HUES48 (cell line): ENCODE measurements at regions not wholly inside any gene's neighbourhood (a gene's known extent, or its start where the extent isn't known, plus 50 kb on each side); places are given as distances from the start of the nearest gene placed in this dataset.

ENCODE experiments used
- H3K27ac ChIP-seq: one replicate; pipeline ENCODE4 v1.7.0; 2013; ENCODE audit warnings: low read depth, low read length, inconsistent platforms
- H3K27me3 ChIP-seq: 2 replicates; pipeline ENCODE4 v1.6.1; 2013; ENCODE audit warnings: mild to moderate bottlenecking, low read length; ENCODE audit not compliant: control insufficient read depth, insufficient read depth
- H3K36me3 ChIP-seq: 2 replicates; pipeline ENCODE4 v1.6.1; 2013; ENCODE audit warnings: low read length; ENCODE audit not compliant: control insufficient read depth, insufficient read depth
- H3K4me1 ChIP-seq: 2 replicates; pipeline ENCODE4 v1.6.1; 2013; ENCODE audit warnings: mild to moderate bottlenecking, low read length; ENCODE audit not compliant: control insufficient read depth, insufficient read depth
- H3K4me3 ChIP-seq: 2 replicates; pipeline ENCODE4 v1.5.1; 2013; ENCODE audit warnings: mild to moderate bottlenecking, low read depth, low read length
- H3K9ac ChIP-seq: 2 replicates; pipeline ENCODE4 v1.6.1; 2013; ENCODE audit warnings: mild to moderate bottlenecking, low read depth, low read length, moderate library complexity
- H3K9me3 ChIP-seq: 2 replicates; pipeline ENCODE4 v1.6.1; 2013; ENCODE audit warnings: low read length; ENCODE audit not compliant: control insufficient read depth, insufficient read depth

- Histone ChIP-seq H3K9me3 (no peaks in the 10 kb centered on the region), H3K9ac (no peak overlapping the region), H3K4me3 (no peak overlapping the region), H3K4me1 (no peaks in the 10 kb centered on the region; the same call in 1 of the 2 replicates), H3K36me3 (no peaks in the 10 kb centered on the region), H3K27me3 (peaks cover 11% of the 10 kb centered on the region), H3K27ac (no peak overlapping the region)
These were observed 164.9 kb downstream of the DHX15 start for GRCh38 chr4:24419181-24420034.

GRCh38 chr4:24417206-24417605 is 167.1 kb downstream of the DHX15 start:
- Histone ChIP-seq H3K4me3 (no peak overlapping the region), H3K27ac (no peak overlapping the region), H3K9me3 (no peaks in the 10 kb centered on the region), H3K4me1 (peaks cover 12% of the 10 kb centered on the region), H3K36me3 (no peaks in the 10 kb centered on the region), H3K27me3 (peaks cover 17% of the 10 kb centered on the region), H3K9ac (no peak overlapping the region)

- Histone ChIP-seq H3K9me3 (no peaks in the 10 kb centered on the region), H3K27ac (no peak overlapping the region), H3K27me3 (peaks cover 26% of the 10 kb centered on the region), H3K9ac (no peak overlapping the region), H3K4me1 (peaks cover 12% of the 10 kb centered on the region), H3K4me3 (no peak overlapping the region), H3K36me3 (no peaks in the 10 kb centered on the region)
These were observed 168.1 kb downstream of the DHX15 start for GRCh38 chr4:24416293-24416692.

- H3K9ac ChIP-seq: no peak overlapping the region
- no peaks in the 10 kb centered on the region for H3K9me3 ChIP-seq
- no peaks in the 10 kb centered on the region for H3K36me3 ChIP-seq
- H3K4me1 ChIP-seq: peaks cover 12% of the 10 kb centered on the region; the same call in 1 of the 2 replicates
- peaks cover 32% of the 10 kb centered on the region for H3K27me3 ChIP-seq
- no peak overlapping the region for H3K4me3 ChIP-seq
- peak overlapping the region; percentile 24 for H3K27ac ChIP-seq
These were observed 171.0 kb downstream of the DHX15 start for GRCh38 chr4:24413311-24413784.

GRCh38 chr4:24411806-24412205 is 172.5 kb downstream of the DHX15 start:
- Histone ChIP-seq H3K9ac (no peak overlapping the region), H3K9me3 (no peaks in the 10 kb centered on the region), H3K36me3 (no peaks in the 10 kb centered on the region), H3K4me3 (no peak overlapping the region), H3K4me1 (peaks cover 12% of the 10 kb centered on the region; the same call in 1 of the 2 replicates), H3K27me3 (peaks cover 32% of the 10 kb centered on the region), H3K27ac (no peak overlapping the region)

GRCh38 chr4:24411299-24411698 is 173.1 kb downstream of the DHX15 start:
- Histone ChIP-seq H3K9ac (no peak overlapping the region), H3K27ac (no peak overlapping the region), H3K27me3 (peaks cover 30% of the 10 kb centered on the region), H3K4me1 (peaks cover 12% of the 10 kb centered on the region; the same call in 1 of the 2 replicates), H3K36me3 (no peaks in the 10 kb centered on the region), H3K9me3 (no peaks in the 10 kb centered on the region), H3K4me3 (no peak overlapping the region)

GRCh38 chr4:24408640-24409039 is 175.7 kb downstream of the DHX15 start:
- H3K4me3 ChIP-seq: no peak overlapping the region
- no peaks in the 10 kb centered on the region for H3K9me3 ChIP-seq
- no peak overlapping the region for H3K27ac ChIP-seq
- peaks cover 10% of the 10 kb centered on the region; the same call in 1 of the 2 replicates for H3K4me1 ChIP-seq
- peaks cover 15% of the 10 kb centered on the region for H3K27me3 ChIP-seq
- H3K9ac ChIP-seq: no peak overlapping the region
- H3K36me3 ChIP-seq: no peaks in the 10 kb centered on the region

- Histone ChIP-seq H3K9me3 (no peaks in the 10 kb centered on the region), H3K27me3 (0 out of 2 replicates have a peak, but pooled peaks cover 2% of the 10 kb centered on the region), H3K27ac (no peak overlapping the region), H3K4me3 (no peak overlapping the region), H3K9ac (no peak overlapping the region), H3K36me3 (no peaks in the 10 kb centered on the region), H3K4me1 (no peaks in the 10 kb centered on the region)
These were observed 178.4 kb downstream of the DHX15 start for GRCh38 chr4:24405926-24406325.

- Histone ChIP-seq H3K4me3 (no peak overlapping the region), H3K4me1 (no peaks in the 10 kb centered on the region), H3K27ac (no peak overlapping the region), H3K27me3 (no peaks in the 10 kb centered on the region), H3K9me3 (no peaks in the 10 kb centered on the region), H3K36me3 (no peaks in the 10 kb centered on the region), H3K9ac (no peak overlapping the region)
These were observed 179.0 kb downstream of the DHX15 start for GRCh38 chr4:24405341-24405740.

GRCh38 chr4:24404281-24404680 is 180.1 kb downstream of the DHX15 start:
- Histone ChIP-seq H3K27ac (no peak overlapping the region), H3K4me3 (no peak overlapping the region), H3K9ac (no peak overlapping the region), H3K36me3 (no peaks in the 10 kb centered on the region), H3K4me1 (no peaks in the 10 kb centered on the region), H3K9me3 (no peaks in the 10 kb centered on the region), H3K27me3 (no peaks in the 10 kb centered on the region)

GRCh38 chr4:24403265-24403664 is 181.1 kb downstream of the DHX15 start:
- Histone ChIP-seq H3K27ac (no peak overlapping the region), H3K36me3 (no peaks in the 10 kb centered on the region), H3K4me1 (no peaks in the 10 kb centered on the region), H3K4me3 (no peak overlapping the region), H3K9ac (no peak overlapping the region), H3K9me3 (no peaks in the 10 kb centered on the region), H3K27me3 (no peaks in the 10 kb centered on the region)
